ENCODE measurements at regions not wholly inside any gene's neighbourhood (a gene's known extent, or its start where the extent isn't known, plus 50 kb on each side); places are given as distances from the start of the nearest gene placed in this dataset.

GRCh38 chr5:126182971-126183695, 240.1 kb upstream of the GRAMD2B start:
- TF ChIP-seq REST (IDR thresholded peaks at IDR 0.05; ENCODE audit: low read depth) (no peak), TAF1 (IDR thresholded peaks at IDR 0.05; ENCODE audit: low read depth) (no peak), YY1 (IDR thresholded peaks at IDR 0.05; ENCODE audit: low read depth) (no peak), MAX (IDR thresholded peaks at IDR 0.05) (no peak), CEBPB (IDR thresholded peaks at IDR 0.05) (no peak), NFIC (IDR thresholded peaks at IDR 0.05) (no peak), FOXM1 (IDR thresholded peaks at IDR 0.05; ENCODE audit: borderline replicate concordance, low read depth) (no peak), ZBTB7A (IDR thresholded peaks at IDR 0.05; ENCODE audit: low read depth) (no peak), TEAD4 (IDR thresholded peaks at IDR 0.05) (no peak), CREB1 (IDR thresholded peaks at IDR 0.05; ENCODE audit: low read depth) (no peak), EP300 (IDR thresholded peaks at IDR 0.05; ENCODE audit: borderline replicate concordance) (no peak), RAD21 (IDR thresholded peaks at IDR 0.05; ENCODE audit: low read depth) (no peak), TCF12 (IDR thresholded peaks at IDR 0.05; ENCODE audit: low read depth) (no peak), EGR1 (IDR thresholded peaks at IDR 0.05) (no peak)
- TF ChIP-seq, protein P1, sequence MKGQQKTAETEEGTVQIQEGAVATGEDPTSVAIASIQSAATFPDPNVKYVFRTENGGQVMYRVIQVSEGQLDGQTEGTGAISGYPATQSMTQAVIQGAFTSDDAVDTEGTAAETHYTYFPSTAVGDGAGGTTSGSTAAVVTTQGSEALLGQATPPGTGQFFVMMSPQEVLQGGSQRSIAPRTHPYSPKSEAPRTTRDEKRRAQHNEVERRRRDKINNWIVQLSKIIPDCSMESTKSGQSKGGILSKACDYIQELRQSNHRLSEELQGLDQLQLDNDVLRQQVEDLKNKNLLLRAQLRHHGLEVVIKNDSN (IDR thresholded peaks at IDR 0.05): no peak

GRCh38 chr5:126184474-126184873, 238.7 kb upstream of the GRAMD2B start:
- TF ChIP-seq FOXM1 (IDR thresholded peaks at IDR 0.05; ENCODE audit: borderline replicate concordance, low read depth): no peak
- no peak for TF ChIP-seq TAF1 (IDR thresholded peaks at IDR 0.05; ENCODE audit: low read depth)
- TF ChIP-seq ZBTB7A (IDR thresholded peaks at IDR 0.05; ENCODE audit: low read depth): no peak
- no peak for TF ChIP-seq CEBPB (IDR thresholded peaks at IDR 0.05)
- no peak for TF ChIP-seq EP300 (IDR thresholded peaks at IDR 0.05; ENCODE audit: borderline replicate concordance)
- no peak for TF ChIP-seq EGR1 (IDR thresholded peaks at IDR 0.05)
- TF ChIP-seq RAD21 (IDR thresholded peaks at IDR 0.05; ENCODE audit: low read depth): no peak
- no peak for TF ChIP-seq TCF12 (IDR thresholded peaks at IDR 0.05; ENCODE audit: low read depth)
- no peak for TF ChIP-seq CREB1 (IDR thresholded peaks at IDR 0.05; ENCODE audit: low read depth)
- no peak for TF ChIP-seq NFIC (IDR thresholded peaks at IDR 0.05)
- TF ChIP-seq, protein P1 (IDR thresholded peaks at IDR 0.05): no peak

GRCh38 chr5:126186210-126186609, 237.0 kb upstream of the GRAMD2B start:
- TF ChIP-seq FOXM1 (IDR thresholded peaks at IDR 0.05; ENCODE audit: borderline replicate concordance, low read depth): no peak
- TF ChIP-seq CREB1 (IDR thresholded peaks at IDR 0.05; ENCODE audit: low read depth): no peak
- no peak for TF ChIP-seq RAD21 (IDR thresholded peaks at IDR 0.05; ENCODE audit: low read depth)
- TF ChIP-seq MAX (IDR thresholded peaks at IDR 0.05): no peak
- no peak for TF ChIP-seq CEBPB (IDR thresholded peaks at IDR 0.05)
- TF ChIP-seq, protein P1 (IDR thresholded peaks at IDR 0.05): no peak
- no peak for TF ChIP-seq TCF12 (IDR thresholded peaks at IDR 0.05; ENCODE audit: low read depth)
- TF ChIP-seq NFIC (IDR thresholded peaks at IDR 0.05): no peak
- TF ChIP-seq TAF1 (IDR thresholded peaks at IDR 0.05; ENCODE audit: low read depth): no peak
- TF ChIP-seq YY1 (IDR thresholded peaks at IDR 0.05; ENCODE audit: low read depth): no peak
- TF ChIP-seq EP300 (IDR thresholded peaks at IDR 0.05; ENCODE audit: borderline replicate concordance): no peak

GRCh38 chr5:126188804-126189203, 234.4 kb upstream of the GRAMD2B start:
- TF ChIP-seq REST (IDR thresholded peaks at IDR 0.05; ENCODE audit: low read depth): no peak
- no peak for TF ChIP-seq ZBTB7A (IDR thresholded peaks at IDR 0.05; ENCODE audit: low read depth)
- no peak for TF ChIP-seq NFIC (IDR thresholded peaks at IDR 0.05)
- no peak for TF ChIP-seq CREB1 (IDR thresholded peaks at IDR 0.05; ENCODE audit: low read depth)
- TF ChIP-seq TCF12 (IDR thresholded peaks at IDR 0.05; ENCODE audit: low read depth): no peak
- no peak for TF ChIP-seq FOXM1 (IDR thresholded peaks at IDR 0.05; ENCODE audit: borderline replicate concordance, low read depth)
- no peak for TF ChIP-seq RAD21 (IDR thresholded peaks at IDR 0.05; ENCODE audit: low read depth)
- TF ChIP-seq TEAD4 (IDR thresholded peaks at IDR 0.05): no peak
- TF ChIP-seq, protein P1 (IDR thresholded peaks at IDR 0.05): no peak
- TF ChIP-seq CEBPB (IDR thresholded peaks at IDR 0.05): no peak
- no peak for TF ChIP-seq TAF1 (IDR thresholded peaks at IDR 0.05; ENCODE audit: low read depth)
- TF ChIP-seq EGR1 (IDR thresholded peaks at IDR 0.05): no peak
- TF ChIP-seq EP300 (IDR thresholded peaks at IDR 0.05; ENCODE audit: borderline replicate concordance): no peak
- TF ChIP-seq YY1 (IDR thresholded peaks at IDR 0.05; ENCODE audit: low read depth): no peak
